Heart left ventricle (tissue), 13 donors: ENCODE measurements at regions not wholly inside any gene's neighbourhood (a gene's known extent, or its start where the extent isn't known, plus 50 kb on each side); places are given as distances from the start of the nearest gene placed in this dataset.

Experiments
- CTCF ChIP-seq, 12 donors: fragments of 200-600 bp; sonication (generic) in 4 of 12; IDR thresholded peaks; one replicate each; pipeline versions ENCODE4 v1.5.0 to v1.8.0; 2018 to 2022; ENCODE audit warnings: antibody characterized with exemption in 12 of 12, mild to moderate bottlenecking in 5 of 12
- POLR2A ChIP-seq, 2 donors: fragments of 450-650 bp; IDR thresholded peaks; one replicate each; pipeline ENCODE4 v1.6.1; 2017; ENCODE audit warnings: antibody characterized with exemption in 2 of 2, mild to moderate bottlenecking in 2 of 2, moderate library complexity in 2 of 2
- donor health status: ischemic (EF 13 %, LVEDD 7.1; RV severe dilation, severe dysfunction).
- donor health status: DM: no; HTN: yes; CAD: no.
- donor health status: DM: no; HTN: no; CAD: no.
- donor health status: ischemic (EF 25% LVEDD 6.9; RV normal size, moderate dysfunction).
- donor health status: ischemic (EF 25% LVEDD 5.7; RV mildly dilated, moderate dysfunction).
- donor health status: ischemic (EF 35%, LVEDD 5.7; RV mildly dilated, moderate dysfunction).
- donor health status: nonischemic (EF 11% LVEDD 7.7; RV severe dilation, severe dysfunction).
- donor health status: DM: yes; HTN: yes; CAD: no.
- donor health status: PGD.
- donor health status: ischemic (EF 29% LVEDD 5.4; RV normal size, mild dysfunction).
- donor health status: nonischemic (EF 23%, LVEDD 6.1; RV moderate dilation, normal function).

DNA sequence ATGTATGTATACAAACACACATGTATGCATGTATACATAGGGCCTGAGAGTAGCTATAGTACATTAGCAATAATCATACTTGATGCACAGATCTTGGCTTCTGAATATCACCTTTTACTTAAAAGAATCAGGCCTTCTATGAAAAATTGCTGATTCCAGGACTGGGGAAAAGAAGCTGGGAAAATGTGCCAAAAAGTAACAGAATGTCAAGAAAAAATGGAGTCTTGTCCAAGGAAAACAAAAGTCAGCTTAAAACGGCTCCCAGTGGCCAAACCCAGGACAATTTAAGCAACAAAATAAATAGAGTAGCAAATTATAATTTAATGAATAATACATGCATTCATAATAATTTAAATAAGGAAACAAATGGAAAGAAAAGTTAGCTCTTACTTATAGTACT is 2104.9 kb downstream of the PCDH9 start:
- no peak for TF ChIP-seq CTCF (IDR thresholded peaks at IDR 0.05)
- TF ChIP-seq POLR2A (IDR thresholded peaks at IDR 0.05) = no peak
